Superior temporal gyrus (tissue), 1 donor: ENCODE measurements at regions not wholly inside any gene's neighbourhood (a gene's known extent, or its start where the extent isn't known, plus 50 kb on each side); places are given as distances from the start of the nearest gene placed in this dataset.

Experiments
- DNase-seq: peaks from one replicate; pipeline ENCODE4 v3.0.0-alpha.2; 2016; ENCODE audit errors: extremely low spot score

- DNase-seq = no peak
Measured at GRCh38 chr17:79251824-79252223, 177.2 kb downstream of the ENGASE start.

- DNase-seq = no peak
Measured at GRCh38 chr17:79249929-79250521, 175.4 kb downstream of the ENGASE start.

- no peak for DNase-seq
Measured at GRCh38 chr17:79248843-79249493, 174.3 kb downstream of the ENGASE start.

GRCh38 chr17:79246225-79247190 lies 171.9 kb downstream of the ENGASE start:
- no peak for DNase-seq

GRCh38 chr17:79244665-79245064 lies 170.0 kb downstream of the ENGASE start:
- no peak for DNase-seq

GRCh38 chr17:79243996-79244395 lies 169.4 kb downstream of the ENGASE start:
- no peak for DNase-seq

- no peak for DNase-seq
Measured at GRCh38 chr17:79243603-79243990, 169.0 kb downstream of the ENGASE start.

GRCh38 chr17:79242873-79243602 lies 168.4 kb downstream of the ENGASE start:
- no peak for DNase-seq

- no peak for DNase-seq
Measured at GRCh38 chr17:79242393-79242792, 167.8 kb downstream of the ENGASE start.

- DNase-seq = no peak
Measured at GRCh38 chr17:79241616-79242015, 167.0 kb downstream of the ENGASE start.

- no peak for DNase-seq
Measured at GRCh38 chr17:79239205-79239604, 164.6 kb downstream of the ENGASE start.

- no peak for DNase-seq
Measured at GRCh38 chr17:79237448-79238053, 162.9 kb downstream of the ENGASE start.

GRCh38 chr17:79235808-79236207 lies 161.2 kb downstream of the ENGASE start:
- no peak for DNase-seq

- DNase-seq = no peak
Measured at GRCh38 chr17:79233916-79234551, 159.4 kb downstream of the ENGASE start.

GRCh38 chr17:79232957-79233356 lies 158.3 kb downstream of the ENGASE start:
- DNase-seq = no peak

- no peak for DNase-seq
Measured at GRCh38 chr17:79231766-79232287, 157.2 kb downstream of the ENGASE start.

GRCh38 chr17:79230576-79230975 lies 156.0 kb downstream of the ENGASE start:
- no peak for DNase-seq

GRCh38 chr17:79226037-79226436 lies 151.4 kb downstream of the ENGASE start:
- no peak for DNase-seq

- no peak for DNase-seq
Measured at GRCh38 chr17:79224903-79225302, 150.3 kb downstream of the ENGASE start.

- no peak for DNase-seq
Measured at GRCh38 chr17:79224476-79224875, 149.9 kb downstream of the ENGASE start.

- no peak for DNase-seq
Measured at GRCh38 chr17:79223953-79224352, 149.3 kb downstream of the ENGASE start.
